ENCODE measurements at regions not wholly inside any gene's neighbourhood (a gene's known extent, or its start where the extent isn't known, plus 50 kb on each side); places are given as distances from the start of the nearest gene placed in this dataset.

DNA sequence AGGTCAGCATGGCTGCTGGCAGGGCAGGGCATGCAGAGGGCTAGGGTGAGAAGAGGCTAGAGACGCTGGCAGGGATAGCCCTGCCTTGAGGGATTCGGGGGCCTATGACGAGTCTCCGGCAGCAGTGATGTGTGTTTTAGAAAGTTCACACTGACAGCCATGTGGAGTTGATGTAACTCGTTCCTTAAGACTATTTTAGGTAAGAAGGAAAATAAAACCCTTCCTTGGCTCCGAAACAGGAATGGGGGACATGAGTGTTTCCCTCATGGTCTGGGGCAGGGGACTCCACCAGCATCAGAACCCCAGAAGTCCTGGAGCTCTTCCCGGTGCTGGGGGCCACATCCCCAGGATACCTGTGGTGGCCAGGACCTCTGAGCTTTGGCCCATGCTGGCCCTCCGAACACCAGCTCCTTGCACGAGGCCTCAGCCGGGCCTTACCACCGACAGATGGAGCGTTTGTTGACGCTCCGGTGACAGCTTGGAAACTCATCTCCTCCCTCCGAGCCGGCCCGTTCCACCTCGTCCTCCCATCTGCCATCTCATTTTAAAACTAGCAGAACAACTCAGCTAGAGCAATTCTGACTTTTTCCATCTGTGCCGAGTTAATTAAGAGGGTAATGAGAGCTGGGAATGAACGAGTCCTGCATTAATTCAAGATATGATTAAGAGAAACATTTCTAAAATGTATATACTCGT, 337.7 kb downstream of the CDK5RAP2 start:
- H3K4me3 ChIP-seq (ENCODE audit: low read depth, low read length), result no peak overlapping the region
- DNase-seq, result no peak
- H3K27ac ChIP-seq, result no peak overlapping the region
- no peaks in the 10 kb centered on the region for H3K36me3 ChIP-seq (replicated peaks)
- H3K27me3 ChIP-seq (replicated peaks), result no peaks in the 10 kb centered on the region
- TF ChIP-seq, protein P1, sequence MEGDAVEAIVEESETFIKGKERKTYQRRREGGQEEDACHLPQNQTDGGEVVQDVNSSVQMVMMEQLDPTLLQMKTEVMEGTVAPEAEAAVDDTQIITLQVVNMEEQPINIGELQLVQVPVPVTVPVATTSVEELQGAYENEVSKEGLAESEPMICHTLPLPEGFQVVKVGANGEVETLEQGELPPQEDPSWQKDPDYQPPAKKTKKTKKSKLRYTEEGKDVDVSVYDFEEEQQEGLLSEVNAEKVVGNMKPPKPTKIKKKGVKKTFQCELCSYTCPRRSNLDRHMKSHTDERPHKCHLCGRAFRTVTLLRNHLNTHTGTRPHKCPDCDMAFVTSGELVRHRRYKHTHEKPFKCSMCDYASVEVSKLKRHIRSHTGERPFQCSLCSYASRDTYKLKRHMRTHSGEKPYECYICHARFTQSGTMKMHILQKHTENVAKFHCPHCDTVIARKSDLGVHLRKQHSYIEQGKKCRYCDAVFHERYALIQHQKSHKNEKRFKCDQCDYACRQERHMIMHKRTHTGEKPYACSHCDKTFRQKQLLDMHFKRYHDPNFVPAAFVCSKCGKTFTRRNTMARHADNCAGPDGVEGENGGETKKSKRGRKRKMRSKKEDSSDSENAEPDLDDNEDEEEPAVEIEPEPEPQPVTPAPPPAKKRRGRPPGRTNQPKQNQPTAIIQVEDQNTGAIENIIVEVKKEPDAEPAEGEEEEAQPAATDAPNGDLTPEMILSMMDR (IDR thresholded peaks at IDR 0.05; ENCODE audit: low read depth, low read length, missing control alignments), result no peak
- in situ Hi-C loops (cut with HindIII; ENCODE audit: low pct_ligation_motif_present, low sequenced_read_pairs), result no loop called here

DNA sequence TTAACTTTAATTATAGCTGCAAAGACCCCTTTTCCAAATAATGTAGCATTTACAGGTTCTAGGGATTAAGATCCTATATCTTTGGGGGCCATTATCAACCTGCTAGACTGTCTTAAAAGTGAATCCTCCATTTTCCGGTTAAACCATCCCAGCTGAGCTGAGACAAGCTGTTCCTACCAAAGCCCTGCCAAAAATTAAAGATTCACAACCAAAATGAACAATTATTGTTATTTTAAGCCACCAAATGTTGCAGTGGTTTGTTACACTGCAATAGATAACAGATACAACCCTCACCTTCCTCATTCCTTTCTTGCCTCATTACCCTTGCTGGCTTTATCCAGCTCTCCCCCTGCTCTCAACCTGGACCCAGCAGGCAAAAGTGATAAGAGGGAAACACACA, 343.4 kb downstream of the CDK5RAP2 start:
- Histone ChIP-seq H3K27me3 (replicated peaks) (no peaks in the 10 kb centered on the region), H3K27ac (no peak overlapping the region), H3K36me3 (replicated peaks) (no peaks in the 10 kb centered on the region), H3K4me3 (ENCODE audit: low read depth, low read length) (no peak overlapping the region)
- in situ Hi-C loops (cut with HindIII; ENCODE audit: low pct_ligation_motif_present, low sequenced_read_pairs), result no loop called here
- TF ChIP-seq, protein P1 (IDR thresholded peaks at IDR 0.05; ENCODE audit: low read depth, low read length, missing control alignments), result no peak
- no peak for DNase-seq

DNA sequence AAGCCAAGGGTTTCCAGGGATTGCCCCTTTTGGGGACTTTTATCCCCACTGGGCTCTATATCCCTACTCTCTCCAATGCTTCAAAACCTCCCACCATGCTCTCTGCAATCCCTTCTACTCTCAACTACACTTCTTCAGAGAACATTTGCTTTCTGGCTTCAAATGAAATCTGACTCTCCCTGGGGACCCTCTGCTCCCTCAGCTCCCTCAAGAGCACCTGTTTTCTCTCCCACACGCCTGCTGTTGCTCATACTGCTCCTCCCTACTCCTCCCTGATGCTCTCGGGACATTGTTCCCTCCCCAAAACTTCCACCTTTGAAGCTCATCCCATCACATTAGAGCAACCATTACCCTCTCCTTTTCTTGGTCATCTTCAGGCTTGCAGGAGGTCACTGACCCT, 344.9 kb downstream of the CDK5RAP2 start:
- Histone ChIP-seq H3K27me3 (replicated peaks) (no peaks in the 10 kb centered on the region), H3K4me3 (ENCODE audit: low read depth, low read length) (no peak overlapping the region), H3K36me3 (replicated peaks) (no peaks in the 10 kb centered on the region), H3K27ac (no peak overlapping the region)
- no peak for DNase-seq
- in situ Hi-C loops (cut with HindIII; ENCODE audit: low pct_ligation_motif_present, low sequenced_read_pairs), result no loop called here
- TF ChIP-seq, protein P1 (IDR thresholded peaks at IDR 0.05; ENCODE audit: low read depth, low read length, missing control alignments), result no peak

DNA sequence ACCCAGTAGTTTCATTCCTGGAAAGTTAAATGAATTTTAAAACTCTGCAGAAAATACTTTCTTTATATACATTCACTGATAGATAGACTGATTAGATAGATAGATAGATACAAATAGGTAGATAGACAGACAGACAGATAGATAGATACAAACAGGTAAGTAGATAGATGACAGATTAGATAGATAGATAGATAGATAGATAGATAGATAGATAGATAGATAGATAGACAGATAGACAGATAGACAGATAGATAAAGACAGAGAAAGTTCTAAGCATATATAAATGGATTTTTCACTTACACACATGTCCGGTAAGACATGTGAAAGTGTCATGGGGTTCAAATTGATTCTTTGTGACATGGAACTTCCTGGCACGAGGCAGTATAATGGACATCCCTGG, 349.7 kb downstream of the CDK5RAP2 start:
- Histone ChIP-seq H3K36me3 (replicated peaks) (no peaks in the 10 kb centered on the region), H3K4me3 (ENCODE audit: low read depth, low read length) (no peak overlapping the region), H3K27me3 (replicated peaks) (no peaks in the 10 kb centered on the region), H3K27ac (no peak overlapping the region)
- in situ Hi-C loops (cut with HindIII; ENCODE audit: low pct_ligation_motif_present, low sequenced_read_pairs), result no loop called here
- TF ChIP-seq, protein P1 (IDR thresholded peaks at IDR 0.05; ENCODE audit: low read depth, low read length, missing control alignments), result no peak
- no peak for DNase-seq

DNA sequence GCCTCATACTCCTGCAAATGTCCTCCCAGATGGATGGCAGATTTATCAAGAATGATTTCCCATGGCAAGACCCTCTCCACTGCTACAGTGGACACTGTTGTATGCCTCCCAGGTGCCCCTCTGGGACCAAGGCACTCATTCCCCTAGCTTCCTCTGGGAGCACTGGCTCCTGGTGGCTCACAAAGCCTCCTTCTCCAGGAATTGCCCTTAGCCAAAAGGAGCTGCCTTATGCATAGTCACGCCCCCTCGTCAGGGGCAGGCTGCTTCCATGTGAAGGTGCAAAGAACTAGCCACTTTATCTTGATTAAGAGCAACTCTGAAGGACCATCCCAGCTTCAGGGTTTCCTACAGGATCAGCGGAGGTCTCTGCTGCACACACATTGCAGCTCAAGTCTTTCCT, 358.1 kb downstream of the CDK5RAP2 start:
- Histone ChIP-seq H3K4me3 (ENCODE audit: low read depth, low read length) (no peak overlapping the region), H3K36me3 (replicated peaks) (no peaks in the 10 kb centered on the region), H3K27me3 (replicated peaks) (no peaks in the 10 kb centered on the region), H3K27ac (no peak overlapping the region)
- no peak for DNase-seq
- TF ChIP-seq, protein P1 (IDR thresholded peaks at IDR 0.05; ENCODE audit: low read depth, low read length, missing control alignments), result no peak
- in situ Hi-C loops (cut with HindIII; ENCODE audit: low pct_ligation_motif_present, low sequenced_read_pairs), result no loop called here

DNA sequence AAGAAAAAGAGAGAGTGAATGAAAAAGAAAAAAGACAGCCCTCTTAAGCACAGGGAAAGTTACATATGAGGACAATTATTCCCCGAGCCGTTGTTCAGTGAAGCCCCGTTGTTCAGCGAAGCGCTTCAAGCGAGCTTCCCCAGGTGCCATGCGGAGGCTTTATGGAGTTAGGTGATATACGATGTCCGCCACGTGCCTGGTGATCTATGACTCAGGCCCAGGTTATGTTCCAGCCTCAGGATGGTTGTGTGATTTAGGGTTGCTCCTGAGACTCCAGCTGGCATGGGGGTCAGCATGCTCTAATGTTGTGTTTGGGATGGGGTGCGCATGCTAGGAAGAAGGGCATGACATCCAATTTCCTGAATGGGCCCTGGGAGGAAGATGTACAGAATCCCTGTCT, 365.6 kb downstream of the CDK5RAP2 start:
- Histone ChIP-seq H3K36me3 (replicated peaks) (no peaks in the 10 kb centered on the region), H3K4me3 (ENCODE audit: low read depth, low read length) (no peak overlapping the region), H3K27me3 (replicated peaks) (no peaks in the 10 kb centered on the region), H3K27ac (no peak overlapping the region)
- TF ChIP-seq, protein P1 (IDR thresholded peaks at IDR 0.05; ENCODE audit: low read depth, low read length, missing control alignments), result no peak
- no peak for DNase-seq
- in situ Hi-C loops (cut with HindIII; ENCODE audit: low pct_ligation_motif_present, low sequenced_read_pairs), result no loop called here

Data from brain microvascular endothelial cell (primary cell).